ENCODE measurements at regions not wholly inside any gene's neighbourhood (a gene's known extent, or its start where the extent isn't known, plus 50 kb on each side); places are given as distances from the start of the nearest gene placed in this dataset.

- no peak for DNase-seq
Observed at GRCh38 chr13:105403086-105403485, 1132.4 kb downstream of the EFNB2 start.

GRCh38 chr13:105395041-105395440 is 1140.4 kb downstream of the EFNB2 start:
- DNase-seq, result no peak

- DNase-seq, result peak; percentile 33
Observed at GRCh38 chr13:105389373-105389772, 1146.1 kb downstream of the EFNB2 start.

- no peak for DNase-seq
Observed at GRCh38 chr13:105377452-105377851, 1158.0 kb downstream of the EFNB2 start.

- DNase-seq, result no peak
Observed at GRCh38 chr13:105370011-105370650, 1165.3 kb downstream of the EFNB2 start.

GRCh38 chr13:105368781-105369180 is 1166.7 kb downstream of the EFNB2 start:
- no peak for DNase-seq

- DNase-seq, result peak; percentile 67
Observed at GRCh38 chr13:105365831-105366230, 1169.6 kb downstream of the EFNB2 start.

GRCh38 chr13:105365021-105365550 is 1170.4 kb downstream of the EFNB2 start:
- DNase-seq, result no peak

GRCh38 chr13:105364191-105364590 is 1171.3 kb downstream of the EFNB2 start:
- no peak for DNase-seq

- DNase-seq, result peak; percentile 56
Observed at GRCh38 chr13:105363261-105364190, 1171.9 kb downstream of the EFNB2 start.

- DNase-seq, result no peak
Observed at GRCh38 chr13:105353654-105354053, 1181.8 kb downstream of the EFNB2 start.

GRCh38 chr13:105349082-105349723 is 1186.3 kb downstream of the EFNB2 start:
- no peak for DNase-seq

- no peak for DNase-seq
Observed at GRCh38 chr13:105346141-105346775, 1189.2 kb downstream of the EFNB2 start.

- no peak for DNase-seq
Observed at GRCh38 chr13:105345730-105346129, 1189.7 kb downstream of the EFNB2 start.

GRCh38 chr13:105345131-105345530 is 1190.3 kb downstream of the EFNB2 start:
- no peak for DNase-seq

GRCh38 chr13:105343134-105343806 is 1192.2 kb downstream of the EFNB2 start:
- no peak for DNase-seq

- DNase-seq, result no peak
Observed at GRCh38 chr13:105342281-105342820, 1193.1 kb downstream of the EFNB2 start.

GRCh38 chr13:105341758-105342157 is 1193.7 kb downstream of the EFNB2 start:
- no peak for DNase-seq

GRCh38 chr13:105341256-105341655 is 1194.2 kb downstream of the EFNB2 start:
- DNase-seq, result no peak

GRCh38 chr13:105340061-105340606 is 1195.3 kb downstream of the EFNB2 start:
- no peak for DNase-seq

- DNase-seq, result no peak
Observed at GRCh38 chr13:105338773-105339172, 1196.7 kb downstream of the EFNB2 start.

- DNase-seq, result no peak
Observed at GRCh38 chr13:105338006-105338405, 1197.5 kb downstream of the EFNB2 start.

Data from MV-4-11 (cell line).